Chondrocyte (in vitro differentiated cells): ENCODE measurements at regions not wholly inside any gene's neighbourhood (a gene's known extent, or its start where the extent isn't known, plus 50 kb on each side); places are given as distances from the start of the nearest gene placed in this dataset.

Experiments used
- DNase-seq: peaks from one replicate; pipeline ENCODE4 v3.0.0; 2021; ENCODE audit warnings: mixed read lengths, low spot score
- H3K27ac Mint-ChIP-seq: one replicate; pipeline ENCODE4 v1.8.0; 2021; ENCODE audit warnings: mild to moderate bottlenecking, moderate library complexity, mixed read lengths; ENCODE audit not compliant: unreplicated experiment
- H3K27me3 Mint-ChIP-seq: 2 replicates; pipeline ENCODE4 v1.8.0; 2021; ENCODE audit warnings: low read depth, mixed read lengths
- H3K36me3 Mint-ChIP-seq: 2 replicates; pipeline ENCODE4 v1.8.0; 2021; ENCODE audit warnings: low read depth, mixed read lengths
- H3K4me1 Mint-ChIP-seq: 2 replicates; pipeline ENCODE4 v1.8.0; 2021; ENCODE audit warnings: low read depth, mild to moderate bottlenecking, mixed read lengths
- H3K4me3 Mint-ChIP-seq: one replicate; pipeline ENCODE4 v1.8.0; 2021; ENCODE audit warnings: mild to moderate bottlenecking, moderate library complexity, mixed read lengths; ENCODE audit not compliant: unreplicated experiment
- H3K9me3 Mint-ChIP-seq: 2 replicates; pipeline ENCODE4 v1.8.0; 2021; ENCODE audit warnings: low read depth, mixed read lengths
- CTCF ChIP-seq: fragments of 200-600 bp; sonication (generic); IDR thresholded peaks from 2 replicates; pipeline ENCODE4 v1.5.0; 2021; ENCODE audit warnings: antibody characterized with exemption, mild to moderate bottlenecking, moderate library complexity

GRCh38 chr18:41162191-41162590 lies 792.8 kb upstream of the PIK3C3 start:
- no peak for TF ChIP-seq CTCF
- DNase-seq: no peak
- no peak overlapping the region for H3K4me3 Mint-ChIP-seq
- H3K36me3 Mint-ChIP-seq: no peaks in the 10 kb centered on the region
- H3K27ac Mint-ChIP-seq: no peak overlapping the region
- peaks cover 3% of the 10 kb centered on the region for H3K27me3 Mint-ChIP-seq
- peaks cover 3% of the 10 kb centered on the region for H3K4me1 Mint-ChIP-seq
- peaks cover 5% of the 10 kb centered on the region for H3K9me3 Mint-ChIP-seq

GRCh38 chr18:41155910-41156851 lies 798.9 kb upstream of the PIK3C3 start:
- H3K36me3 Mint-ChIP-seq: no peaks in the 10 kb centered on the region
- TF ChIP-seq CTCF: no peak
- no peaks in the 10 kb centered on the region for H3K27me3 Mint-ChIP-seq
- DNase-seq: peak; percentile 26
- no peak overlapping the region for H3K4me3 Mint-ChIP-seq
- H3K4me1 Mint-ChIP-seq: peaks cover 12% of the 10 kb centered on the region
- H3K27ac Mint-ChIP-seq: no peak overlapping the region
- H3K9me3 Mint-ChIP-seq: peaks cover 12% of the 10 kb centered on the region

DNA sequence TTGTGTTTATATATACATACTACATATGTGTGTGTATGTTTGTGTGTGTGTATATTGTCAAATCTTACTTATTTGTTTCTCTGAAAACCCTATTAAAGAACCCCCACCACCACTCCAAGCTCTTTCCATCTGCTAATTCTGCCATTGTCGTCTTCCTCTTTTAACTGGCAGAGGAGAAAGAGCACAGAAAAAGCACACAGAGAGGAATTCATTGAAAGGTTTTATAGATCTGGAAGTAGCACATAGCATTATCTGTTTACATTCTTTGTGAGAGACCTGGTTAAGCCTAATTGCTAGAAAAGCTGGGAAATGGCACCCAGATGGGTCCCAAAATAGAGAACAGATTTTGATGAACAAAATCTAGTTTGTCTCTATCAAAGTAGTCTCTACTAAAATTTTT lies 800.0 kb upstream of the PIK3C3 start:
- Mint-ChIP-seq H3K27me3 (no peaks in the 10 kb centered on the region), H3K36me3 (no peaks in the 10 kb centered on the region), H3K4me3 (no peak overlapping the region), H3K27ac (no peak overlapping the region), H3K4me1 (peaks cover 12% of the 10 kb centered on the region), H3K9me3 (peaks cover 12% of the 10 kb centered on the region)
- no peak for DNase-seq
- TF ChIP-seq CTCF: no peak

DNA sequence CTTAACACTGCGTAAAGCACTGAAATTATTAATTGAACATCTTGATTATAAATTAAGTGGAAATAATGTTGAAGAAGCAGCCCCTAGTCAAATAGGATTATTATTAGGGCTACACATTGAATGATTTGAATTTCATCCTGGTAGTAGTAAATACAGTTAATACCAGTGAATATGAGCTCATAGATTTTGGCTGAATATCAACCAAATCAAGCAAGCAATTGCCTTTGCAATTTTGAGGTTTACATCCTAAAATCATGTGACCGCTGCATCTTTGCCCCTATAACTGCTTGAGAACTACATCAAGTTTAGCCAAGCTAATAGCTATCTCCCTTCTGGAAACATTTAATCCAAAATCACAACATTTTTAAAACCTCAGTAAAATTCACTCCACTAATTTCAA lies 801.2 kb upstream of the PIK3C3 start:
- no peak for DNase-seq
- no peaks in the 10 kb centered on the region for H3K36me3 Mint-ChIP-seq
- H3K27ac Mint-ChIP-seq: no peak overlapping the region
- H3K4me1 Mint-ChIP-seq: peaks cover 12% of the 10 kb centered on the region
- H3K27me3 Mint-ChIP-seq: no peaks in the 10 kb centered on the region
- H3K4me3 Mint-ChIP-seq: no peak overlapping the region
- peaks cover 12% of the 10 kb centered on the region for H3K9me3 Mint-ChIP-seq
- TF ChIP-seq CTCF: no peak

DNA sequence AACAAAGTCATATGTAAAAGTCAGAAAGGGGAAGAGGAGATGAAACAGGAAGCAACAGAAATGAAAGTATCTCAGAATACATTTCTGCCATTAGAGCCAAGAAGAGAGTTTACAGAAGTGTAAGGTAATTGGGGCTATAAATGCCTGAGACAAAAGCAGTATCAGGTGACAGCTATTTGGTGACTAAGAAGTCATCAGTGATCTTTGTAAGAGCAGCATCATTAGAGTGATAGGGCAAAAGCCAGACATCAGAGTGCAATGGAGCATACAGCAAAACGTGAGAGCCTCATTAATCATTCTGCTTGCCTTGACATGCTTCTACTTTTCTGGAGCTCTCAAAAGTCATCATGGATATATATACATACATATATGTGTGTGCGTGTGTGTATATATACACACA lies 804.7 kb upstream of the PIK3C3 start:
- Mint-ChIP-seq H3K27me3 (no peaks in the 10 kb centered on the region), H3K9me3 (no peaks in the 10 kb centered on the region), H3K36me3 (no peaks in the 10 kb centered on the region), H3K4me3 (no peak overlapping the region), H3K4me1 (peaks cover 34% of the 10 kb centered on the region), H3K27ac (no peak overlapping the region)
- no peak for TF ChIP-seq CTCF
- no peak for DNase-seq
